Neural crest cell (in vitro differentiated cells): ENCODE measurements at regions not wholly inside any gene's neighbourhood (a gene's known extent, or its start where the extent isn't known, plus 50 kb on each side); places are given as distances from the start of the nearest gene placed in this dataset.

ENCODE experiments used
- DNase-seq: peaks from one replicate; pipeline ENCODE4 v3.0.0; 2021; ENCODE audit warnings: low read depth, mixed read lengths, low spot score
- H3K27ac Mint-ChIP-seq: one replicate; pipeline ENCODE4 v1.8.0; 2021; ENCODE audit warnings: mild to moderate bottlenecking, mixed read lengths; ENCODE audit not compliant: unreplicated experiment
- H3K27me3 Mint-ChIP-seq: 2 replicates; pipeline ENCODE4 v1.8.0; 2021; ENCODE audit warnings: low read depth, mild to moderate bottlenecking, mixed read lengths
- H3K36me3 Mint-ChIP-seq: 2 replicates; pipeline ENCODE4 v1.8.0; 2021; ENCODE audit warnings: low read depth, mild to moderate bottlenecking, mixed read lengths
- H3K4me1 Mint-ChIP-seq: 2 replicates; pipeline ENCODE4 v1.8.0; 2021; ENCODE audit warnings: mixed read lengths
- H3K4me3 Mint-ChIP-seq: one replicate; pipeline ENCODE4 v1.8.0; 2021; ENCODE audit warnings: mild to moderate bottlenecking, mixed read lengths
- H3K9me3 Mint-ChIP-seq: 2 replicates; pipeline ENCODE4 v1.8.0; 2021; ENCODE audit warnings: mixed read lengths
- TF ChIP-seq, protein P1 (sequence below): fragments of 200-600 bp; sonication (generic); conservative IDR thresholded peaks from 2 replicates; pipeline ENCODE4 v1.5.0; 2021; ENCODE audit warnings: antibody characterized with exemption, mild to moderate bottlenecking

DNA sequence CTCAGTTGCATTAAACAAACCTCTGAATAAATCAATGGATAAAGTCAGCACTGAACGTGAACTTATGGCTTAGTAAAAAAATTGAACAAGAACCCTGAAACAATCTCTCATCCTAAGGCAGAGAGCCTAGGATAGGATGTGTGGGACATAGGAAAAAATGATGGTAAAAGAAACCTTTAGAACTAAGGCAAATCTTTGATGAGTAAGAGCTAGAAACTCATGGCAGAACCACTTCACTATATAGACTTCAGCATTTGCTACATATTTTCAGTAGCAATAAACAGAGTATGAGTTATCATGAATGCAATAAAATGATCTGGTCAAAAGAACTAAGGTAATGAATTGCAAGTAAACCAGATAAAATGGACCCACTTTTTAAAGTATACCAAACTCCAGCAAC, 725.8 kb upstream of the DPPA4 start:
- H3K4me3 Mint-ChIP-seq: no peak overlapping the region
- no peaks in the 10 kb centered on the region for H3K36me3 Mint-ChIP-seq
- no peaks in the 10 kb centered on the region for H3K9me3 Mint-ChIP-seq
- H3K27ac Mint-ChIP-seq: no peak overlapping the region
- TF ChIP-seq, protein P1, sequence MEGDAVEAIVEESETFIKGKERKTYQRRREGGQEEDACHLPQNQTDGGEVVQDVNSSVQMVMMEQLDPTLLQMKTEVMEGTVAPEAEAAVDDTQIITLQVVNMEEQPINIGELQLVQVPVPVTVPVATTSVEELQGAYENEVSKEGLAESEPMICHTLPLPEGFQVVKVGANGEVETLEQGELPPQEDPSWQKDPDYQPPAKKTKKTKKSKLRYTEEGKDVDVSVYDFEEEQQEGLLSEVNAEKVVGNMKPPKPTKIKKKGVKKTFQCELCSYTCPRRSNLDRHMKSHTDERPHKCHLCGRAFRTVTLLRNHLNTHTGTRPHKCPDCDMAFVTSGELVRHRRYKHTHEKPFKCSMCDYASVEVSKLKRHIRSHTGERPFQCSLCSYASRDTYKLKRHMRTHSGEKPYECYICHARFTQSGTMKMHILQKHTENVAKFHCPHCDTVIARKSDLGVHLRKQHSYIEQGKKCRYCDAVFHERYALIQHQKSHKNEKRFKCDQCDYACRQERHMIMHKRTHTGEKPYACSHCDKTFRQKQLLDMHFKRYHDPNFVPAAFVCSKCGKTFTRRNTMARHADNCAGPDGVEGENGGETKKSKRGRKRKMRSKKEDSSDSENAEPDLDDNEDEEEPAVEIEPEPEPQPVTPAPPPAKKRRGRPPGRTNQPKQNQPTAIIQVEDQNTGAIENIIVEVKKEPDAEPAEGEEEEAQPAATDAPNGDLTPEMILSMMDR: no peak
- H3K4me1 Mint-ChIP-seq: no peaks in the 10 kb centered on the region
- no peak for DNase-seq
- no peaks in the 10 kb centered on the region for H3K27me3 Mint-ChIP-seq

DNA sequence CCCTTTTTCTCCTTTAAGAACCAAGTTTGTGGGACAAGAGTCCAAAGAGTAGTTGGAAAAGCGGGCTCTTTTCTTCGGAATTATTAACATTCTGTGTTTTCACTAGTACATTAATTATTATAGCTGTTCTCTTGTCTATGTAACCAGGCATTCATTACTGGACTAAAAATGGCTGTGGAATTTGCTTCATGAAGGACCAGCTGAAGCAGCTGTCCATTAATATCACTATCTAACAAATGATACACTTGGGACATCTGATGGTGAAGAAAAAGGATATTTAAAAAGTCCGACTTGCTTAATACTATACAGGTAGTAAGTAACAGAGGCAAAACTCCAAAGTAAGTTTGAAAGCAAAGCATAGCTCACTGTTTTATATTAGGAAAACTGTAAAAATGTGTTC, 728.9 kb upstream of the DPPA4 start:
- DNase-seq: no peak
- no peaks in the 10 kb centered on the region for H3K36me3 Mint-ChIP-seq
- no peaks in the 10 kb centered on the region for H3K9me3 Mint-ChIP-seq
- H3K4me1 Mint-ChIP-seq: peaks cover 7% of the 10 kb centered on the region
- no peaks in the 10 kb centered on the region for H3K27me3 Mint-ChIP-seq
- H3K27ac Mint-ChIP-seq: no peak overlapping the region
- TF ChIP-seq, protein P1: no peak
- no peak overlapping the region for H3K4me3 Mint-ChIP-seq

DNA sequence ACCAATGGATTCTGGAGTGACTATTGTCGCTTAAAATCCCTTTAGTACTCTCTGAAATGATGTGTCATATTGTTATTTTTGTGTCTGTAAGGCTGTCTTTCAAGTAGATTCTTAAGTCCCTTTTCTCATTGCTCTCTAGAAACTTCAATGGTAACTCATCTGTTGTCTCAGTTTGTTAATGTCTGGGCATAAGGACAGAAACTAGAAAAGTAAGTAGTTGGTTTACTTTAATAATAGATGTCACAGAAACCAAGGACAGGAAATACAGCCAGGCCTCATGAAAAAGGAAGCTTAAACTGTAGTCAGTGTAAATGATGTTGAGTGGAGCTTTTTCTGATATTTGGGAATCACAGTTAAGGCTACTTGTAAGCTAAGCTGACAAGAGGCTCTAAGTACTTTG, 730.2 kb upstream of the DPPA4 start:
- H3K36me3 Mint-ChIP-seq: no peaks in the 10 kb centered on the region
- H3K4me1 Mint-ChIP-seq: peaks cover 7% of the 10 kb centered on the region
- no peak for DNase-seq
- peaks cover 6% of the 10 kb centered on the region for H3K9me3 Mint-ChIP-seq
- H3K4me3 Mint-ChIP-seq: no peak overlapping the region
- H3K27me3 Mint-ChIP-seq: no peaks in the 10 kb centered on the region
- no peak overlapping the region for H3K27ac Mint-ChIP-seq
- TF ChIP-seq, protein P1: no peak

DNA sequence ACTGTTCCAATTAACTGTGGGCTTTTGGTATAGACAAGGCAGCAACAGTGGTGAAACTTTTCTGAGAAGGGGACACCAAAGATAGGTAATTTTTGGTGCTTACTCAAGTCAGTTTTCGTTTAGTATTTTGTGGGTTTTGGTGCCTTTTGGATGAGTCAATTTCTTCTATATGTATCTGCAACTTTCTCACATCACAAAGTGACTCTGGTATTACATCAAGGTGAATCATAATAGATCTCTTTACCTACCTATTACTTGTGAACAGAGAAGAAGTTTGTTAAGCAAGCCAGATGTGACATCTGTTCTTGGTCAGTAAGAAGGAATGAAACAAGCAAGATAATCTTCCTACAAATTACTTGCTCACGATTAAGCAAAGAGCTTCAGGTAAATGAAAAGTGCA, 732.4 kb upstream of the DPPA4 start:
- Mint-ChIP-seq H3K27me3 (no peaks in the 10 kb centered on the region), H3K4me1 (peaks cover 7% of the 10 kb centered on the region), H3K27ac (no peak overlapping the region), H3K36me3 (no peaks in the 10 kb centered on the region), H3K9me3 (peaks cover 6% of the 10 kb centered on the region), H3K4me3 (no peak overlapping the region)
- TF ChIP-seq, protein P1: no peak
- no peak for DNase-seq

DNA sequence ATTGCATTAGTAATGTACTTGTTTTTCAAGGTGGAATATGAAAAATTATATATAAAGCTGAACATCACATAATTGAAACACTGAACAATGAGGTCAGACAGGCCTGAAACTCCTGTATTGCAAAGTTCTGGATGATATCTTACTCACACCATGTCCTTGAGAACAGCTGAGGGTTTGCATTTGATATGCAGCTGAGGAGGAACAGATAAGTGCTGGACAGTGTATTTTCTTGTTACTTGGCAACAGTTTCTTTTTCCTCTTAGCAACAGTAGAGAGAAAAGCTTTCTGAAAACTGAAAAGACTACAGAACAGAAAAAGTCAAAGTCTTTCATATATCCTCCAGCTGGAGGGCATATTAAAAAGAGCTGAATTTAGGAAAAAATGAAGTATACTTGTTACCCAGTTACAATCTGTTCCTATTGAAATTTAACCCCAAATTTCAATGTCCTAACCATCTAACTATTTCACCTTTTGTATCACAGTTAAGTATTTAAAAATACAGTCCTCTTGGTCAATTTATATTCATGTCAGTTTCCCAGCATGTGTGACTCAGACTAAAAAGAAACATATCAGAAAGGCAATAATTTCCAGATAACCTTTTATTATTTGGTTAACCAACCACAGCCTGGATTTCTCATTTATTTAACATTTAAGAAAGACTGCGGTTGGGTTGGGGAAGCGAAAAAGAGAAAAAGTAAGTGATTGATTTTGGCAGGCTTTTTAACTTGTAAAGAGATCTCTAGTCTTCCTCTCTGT, 733.0 kb upstream of the DPPA4 start:
- DNase-seq: no peak
- H3K27ac Mint-ChIP-seq: no peak overlapping the region
- TF ChIP-seq, protein P1: no peak
- peaks cover 7% of the 10 kb centered on the region for H3K4me1 Mint-ChIP-seq
- H3K9me3 Mint-ChIP-seq: peaks cover 6% of the 10 kb centered on the region
- H3K4me3 Mint-ChIP-seq: no peak overlapping the region
- no peaks in the 10 kb centered on the region for H3K36me3 Mint-ChIP-seq
- no peaks in the 10 kb centered on the region for H3K27me3 Mint-ChIP-seq
